Esophagus muscularis mucosa (tissue), 4 donors: ENCODE measurements at regions not wholly inside any gene's neighbourhood (a gene's known extent, or its start where the extent isn't known, plus 50 kb on each side); places are given as distances from the start of the nearest gene placed in this dataset.

Experiments used
- DNase-seq: peaks from one replicate; pipeline ENCODE4 v3.0.0-alpha.2; 2017; ENCODE audit errors: extremely low spot score
- H3K27ac ChIP-seq, 4 donors: fragments of 200-600 bp; sonication (generic); replicated peaks in 1 of 4; 1 replicate in 3 of 4; 2 replicates in 1 of 4; pipeline ENCODE4 v1.5.1; 2016 to 2019; ENCODE audit warnings: mild to moderate bottlenecking in 1 of 4
- H3K27me3 ChIP-seq, 4 donors: fragments of 200-600 bp; sonication (generic); one replicate each; pipeline versions ENCODE4 v1.5.1 to v1.6.0; 2016 to 2019
- H3K36me3 ChIP-seq, 4 donors: fragments of 200-600 bp; sonication (generic); one replicate each; pipeline ENCODE4 v1.5.1; 2016 to 2019
- H3K4me1 ChIP-seq, 4 donors: fragments of 200-600 bp; sonication (generic); one replicate each; pipeline ENCODE4 v1.5.1; 2016 to 2019
- H3K4me3 ChIP-seq, 4 donors: fragments of 200-600 bp; sonication (generic); 1 replicate in 2 of 4; 2 replicates in 2 of 4; pipeline ENCODE4 v1.5.1; 2016 to 2019; ENCODE audit warnings: mild to moderate bottlenecking in 4 of 4, moderate library complexity in 1 of 4
- H3K9me3 ChIP-seq, 4 donors: fragments of 200-600 bp; sonication (generic); 1 replicate in 3 of 4; 2 replicates in 1 of 4; pipeline ENCODE4 v1.5.1; 2016 to 2019
- CTCF ChIP-seq, 3 experiments: fragments of 200-600 bp in 2 of 3; fragments of 450-650 bp in 1 of 3; sonication (generic) in 2 of 3; IDR thresholded peaks; one replicate each; pipeline ENCODE4 v1.5.1; 2017 to 2019; ENCODE audit warnings: antibody characterized with exemption in 3 of 3, mild to moderate bottlenecking in 2 of 3, moderate library complexity in 1 of 3
- EP300 ChIP-seq: sonication (generic); formaldehyde crosslinking; IDR thresholded peaks from one replicate; pipeline ENCODE4 v1.6.1; 2017; ENCODE audit warnings: antibody characterized with exemption
- POLR2A ChIP-seq: fragments of 450-650 bp; IDR thresholded peaks from one replicate; pipeline ENCODE4 v1.6.1; 2017; ENCODE audit warnings: antibody characterized with exemption, moderate library complexity, mild to moderate bottlenecking, low read depth
- POLR2AphosphoS5 ChIP-seq, 2 donors: sonication (generic); formaldehyde crosslinking; IDR thresholded peaks; one replicate each; pipeline ENCODE4 v1.6.1; 2017; ENCODE audit warnings: antibody characterized with exemption in 2 of 2
- WGBS: methylation state at CpG from one replicate; pipeline ENCODE4 v1.1.5; 2018; 5-methylcytosine and 5-hydroxymethylcytosine counted together
- intact Hi-C: fragments of 100-400 bp; cut with DNase I; formaldehyde crosslinking; loops from one replicate; pipeline ENCODE4 v1.15.1; 2023

GRCh38 chr10:62463364-62463763 is 89.2 kb downstream of the ZNF365 start:
- Histone ChIP-seq H3K4me3 (no peak overlapping the region), H3K4me1 (peaks cover 0 to 5% (median 0%) of the 10 kb centered on the region in 4 donors), H3K9me3 (peaks cover 0 to 6% (median 0%) of the 10 kb centered on the region in 4 donors), H3K27ac (no peak overlapping the region), H3K27me3 (no peaks in the 10 kb centered on the region), H3K36me3 (no peaks in the 10 kb centered on the region)
- intact Hi-C loops = no loop called here
- DNase-seq = no peak
- no peak for TF ChIP-seq POLR2AphosphoS5 (IDR thresholded peaks at IDR 0.05)
- no peak for TF ChIP-seq EP300
- TF ChIP-seq CTCF (IDR thresholded peaks at IDR 0.05) = no peak
- TF ChIP-seq POLR2A = no peak
- WGBS = 84% methylated on average over 3 of the region's 3 CpGs

GRCh38 chr10:62464308-62464707 is 90.1 kb downstream of the ZNF365 start:
- no peak for TF ChIP-seq EP300
- no peak for TF ChIP-seq POLR2A
- H3K27me3 ChIP-seq = no peaks in the 10 kb centered on the region
- H3K36me3 ChIP-seq = no peaks in the 10 kb centered on the region
- H3K9me3 ChIP-seq = peaks cover 0 to 6% (median 0%) of the 10 kb centered on the region in 4 donors
- DNase-seq = no peak
- peaks cover 0 to 4% (median 0%) of the 10 kb centered on the region in 4 donors for H3K4me1 ChIP-seq
- intact Hi-C loops = no loop called here
- WGBS = 97% methylated on average over 2 of the region's 2 CpGs
- H3K27ac ChIP-seq = no peak overlapping the region
- H3K4me3 ChIP-seq = no peak overlapping the region

- 84% methylated on average over 1 of the region's 1 CpG for WGBS
- no peak overlapping the region for H3K27ac ChIP-seq
- intact Hi-C loops = no loop called here
- peaks cover 0 to 6% (median 0%) of the 10 kb centered on the region in 4 donors for H3K9me3 ChIP-seq
- no peaks in the 10 kb centered on the region for H3K27me3 ChIP-seq
- DNase-seq = no peak
- H3K36me3 ChIP-seq = no peaks in the 10 kb centered on the region
- TF ChIP-seq EP300 = no peak
- no peak for TF ChIP-seq CTCF (IDR thresholded peaks at IDR 0.05)
- no peak for TF ChIP-seq POLR2AphosphoS5 (IDR thresholded peaks at IDR 0.05)
- no peak for TF ChIP-seq POLR2A
- no peak overlapping the region for H3K4me3 ChIP-seq
- H3K4me1 ChIP-seq = no peaks in the 10 kb centered on the region
These were observed 92.4 kb downstream of the ZNF365 start for GRCh38 chr10:62466590-62466989.

- H3K9me3 ChIP-seq = peaks cover 0 to 6% (median 0%) of the 10 kb centered on the region in 4 donors
- intact Hi-C loops = no loop called here
- TF ChIP-seq POLR2A (no peak), EP300 (no peak), POLR2AphosphoS5 (IDR thresholded peaks at IDR 0.05) (no peak), CTCF (IDR thresholded peaks at IDR 0.05) (no peak)
These were observed 93.4 kb downstream of the ZNF365 start for GRCh38 chr10:62467527-62467926.

GRCh38 chr10:62471711-62472110 is 97.5 kb downstream of the ZNF365 start:
- no peak for DNase-seq
- Histone ChIP-seq H3K27ac (no peak overlapping the region), H3K36me3 (no peaks in the 10 kb centered on the region), H3K4me3 (no peak overlapping the region), H3K4me1 (no peaks in the 10 kb centered on the region), H3K27me3 (no peaks in the 10 kb centered on the region), H3K9me3 (no peaks in the 10 kb centered on the region)
- intact Hi-C loops = no loop called here
- TF ChIP-seq POLR2A = no peak
- no peak for TF ChIP-seq POLR2AphosphoS5 (IDR thresholded peaks at IDR 0.05)
- TF ChIP-seq CTCF (IDR thresholded peaks at IDR 0.05) = no peak
- TF ChIP-seq EP300 = no peak
- WGBS = 85% methylated on average over 3 of the region's 3 CpGs

More at GRCh38 chr10:62467527-62467926, 93.4 kb downstream of the ZNF365 start:
- Histone ChIP-seq H3K36me3 (no peaks in the 10 kb centered on the region), H3K27me3 (no peaks in the 10 kb centered on the region), H3K4me1 (no peaks in the 10 kb centered on the region), H3K4me3 (no peak overlapping the region), H3K27ac (no peak overlapping the region)
- DNase-seq = no peak
- WGBS = 85% methylated on average over 2 of the region's 2 CpGs
